ENCODE measurements at regions not wholly inside any gene's neighbourhood (a gene's known extent, or its start where the extent isn't known, plus 50 kb on each side); places are given as distances from the start of the nearest gene placed in this dataset.
A peak's percentile ranks its signal among the peaks of the same experiment; 100 is the strongest.

GRCh38 chr2:19653509-19653908 is 248.3 kb downstream of the TTC32 start:
- no peaks in the 10 kb centered on the region for H3K4me1 ChIP-seq (ENCODE audit: control insufficient read depth, insufficient read depth, low read length)
- no peak overlapping the region for H3K27ac ChIP-seq (ENCODE audit: extremely low read depth, low read depth, low read length)
- no peaks in the 10 kb centered on the region for H3K9me3 ChIP-seq (ENCODE audit: control insufficient read depth, insufficient read depth, low read depth, low read length)
- H3K36me3 ChIP-seq (ENCODE audit: control insufficient read depth in 2 of 2, insufficient read depth in 1 of 2, low read length in 2 of 2), result no peaks in the 10 kb centered on the region
- ChIA-PET CTCF (interaction anchor here (1.0 kb wide), 1 partner anchor 276 kb away, joined by 3 read pairs; no protein-coding TSS in a partner anchor), POLR2A (no interaction called here)
- H3K4me3 ChIP-seq (ENCODE audit: low read depth, low read length), result no peak overlapping the region
- TF ChIP-seq ZBTB7A (tag by site-specific recombination; IDR thresholded peaks at IDR 0.05; ENCODE audit: low read depth) (no peak), ZNF239 (tag by site-specific recombination; IDR thresholded peaks at IDR 0.05) (no peak), MYNN (tag by site-specific recombination; IDR thresholded peaks at IDR 0.05; ENCODE audit: borderline replicate concordance) (no peak), ZNF302 (tag by site-specific recombination; IDR thresholded peaks at IDR 0.05; ENCODE audit: low read depth) (no peak), ZNF26 (tag by site-specific recombination; IDR thresholded peaks at IDR 0.05) (no peak), PRDM2 (tag by site-specific recombination; IDR thresholded peaks at IDR 0.05; ENCODE audit: borderline replicate concordance) (no peak), SP7 (tag by site-specific recombination; IDR thresholded peaks at IDR 0.05) (no peak), GLI2 (tag by site-specific recombination; IDR thresholded peaks at IDR 0.05; ENCODE audit: borderline replicate concordance, low read depth) (no peak), ZNF610 (tag by site-specific recombination; IDR thresholded peaks at IDR 0.05; ENCODE audit: borderline replicate concordance) (no peak), ZNF146 (tag by site-specific recombination; IDR thresholded peaks at IDR 0.05) (no peak), KLF10 (tag by site-specific recombination; IDR thresholded peaks at IDR 0.05) (no peak), ZNF292 (tag by site-specific recombination; IDR thresholded peaks at IDR 0.05; ENCODE audit: borderline replicate concordance, low read depth) (no peak), ZNF350 (tag by site-specific recombination; IDR thresholded peaks at IDR 0.05) (no peak)

DNA sequence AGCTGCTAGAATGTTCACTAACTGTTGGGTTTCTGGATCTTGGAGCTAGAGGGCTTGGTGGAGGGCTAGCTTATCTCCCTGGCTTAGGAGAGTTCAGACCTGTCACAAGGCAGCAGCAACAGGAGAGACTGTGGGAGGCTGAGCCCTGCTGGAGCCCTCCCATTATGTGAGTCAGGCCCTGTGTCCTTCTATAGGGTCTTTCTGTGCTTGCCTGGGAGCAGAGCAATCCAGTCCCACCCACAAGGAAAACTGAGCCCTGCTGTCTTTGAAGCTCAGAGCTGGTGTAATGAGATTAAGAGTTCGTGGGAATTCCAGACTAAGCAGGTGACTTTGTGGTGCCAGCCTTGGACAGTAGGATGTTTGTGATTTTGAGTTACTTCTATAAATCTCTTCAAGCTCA is 249.0 kb downstream of the TTC32 start:
- ChIA-PET CTCF (interaction anchor here (0.5 kb wide), 1 partner anchor 115 kb away, joined by 6 read pairs; no protein-coding TSS in a partner anchor), POLR2A (no interaction called here)
- H3K4me1 ChIP-seq (ENCODE audit: control insufficient read depth, insufficient read depth, low read length), result no peaks in the 10 kb centered on the region
- no peaks in the 10 kb centered on the region for H3K36me3 ChIP-seq (ENCODE audit: control insufficient read depth in 2 of 2, insufficient read depth in 1 of 2, low read length in 2 of 2)
- no peak overlapping the region for H3K4me3 ChIP-seq (ENCODE audit: low read depth, low read length)
- no peaks in the 10 kb centered on the region for H3K9me3 ChIP-seq (ENCODE audit: control insufficient read depth, insufficient read depth, low read depth, low read length)
- TF ChIP-seq ZNF785 (tag by site-specific recombination; IDR thresholded peaks at IDR 0.05), result no peak
- TF ChIP-seq ZNF521 (tag by site-specific recombination; IDR thresholded peaks at IDR 0.05), result no peak
- TF ChIP-seq ZNF629 (tag by site-specific recombination; IDR thresholded peaks at IDR 0.05), result no peak
- no peak for TF ChIP-seq ZNF169 (tag by site-specific recombination; IDR thresholded peaks at IDR 0.05)
- TF ChIP-seq ZNF48 (tag by site-specific recombination; IDR thresholded peaks at IDR 0.05), result no peak
- 0 out of 2 replicates have a peak, but pooled peaks have one; percentile 23 for TF ChIP-seq ZFHX2 (tag by site-specific recombination; conservative IDR thresholded peaks at IDR 0.05)
- no peak for TF ChIP-seq ZNF843 (tag by site-specific recombination; IDR thresholded peaks at IDR 0.05)
- TF ChIP-seq ZBTB44 (tag by site-specific recombination; IDR thresholded peaks at IDR 0.05), result no peak
- no peak overlapping the region for H3K27ac ChIP-seq (ENCODE audit: extremely low read depth, low read depth, low read length)
